Subcutaneous abdominal adipose tissue (tissue), 5 donors: ENCODE measurements at regions not wholly inside any gene's neighbourhood (a gene's known extent, or its start where the extent isn't known, plus 50 kb on each side); places are given as distances from the start of the nearest gene placed in this dataset.

Experiments
- H3K27ac ChIP-seq: one replicate; pipeline ENCODE4 v1.7.0; 2013; ENCODE audit warnings: low read depth, mild to moderate bottlenecking, inconsistent platforms, low read length, moderate library complexity
- H3K27me3 ChIP-seq, 5 donors: one replicate each; pipeline ENCODE4 v1.7.0; 2013; ENCODE audit warnings: low read length in 5 of 5, inconsistent platforms in 1 of 5; ENCODE audit not compliant: control insufficient read depth in 5 of 5, insufficient read depth in 4 of 5
- H3K36me3 ChIP-seq, 5 donors: one replicate each; pipeline ENCODE4 v1.7.0; 2013; ENCODE audit warnings: low read length in 5 of 5; ENCODE audit not compliant: control insufficient read depth in 5 of 5, insufficient read depth in 5 of 5
- H3K4me1 ChIP-seq, 5 donors: one replicate each; pipeline ENCODE4 v1.7.0; 2013; ENCODE audit warnings: low read length in 5 of 5, mild to moderate bottlenecking in 3 of 5, moderate library complexity in 1 of 5; ENCODE audit not compliant: control insufficient read depth in 5 of 5, insufficient read depth in 5 of 5
- H3K4me3 ChIP-seq, 5 donors: one replicate each; pipeline ENCODE4 v1.7.0; 2013; ENCODE audit warnings: low read length in 5 of 5, low read depth in 1 of 5
- H3K9ac ChIP-seq, 5 donors: one replicate each; pipeline ENCODE4 v1.7.0; 2013; ENCODE audit warnings: low read length in 5 of 5, mild to moderate bottlenecking in 4 of 5, moderate library complexity in 3 of 5
- H3K9me3 ChIP-seq, 5 donors: one replicate each; pipeline ENCODE4 v1.7.0; 2013; ENCODE audit warnings: low read length in 5 of 5; ENCODE audit not compliant: control insufficient read depth in 5 of 5
- donor health status: healthy.
- donor health status: healthy.
- donor health status: healthy.
- donor health status: healthy.
- donor health status: healthy.

DNA sequence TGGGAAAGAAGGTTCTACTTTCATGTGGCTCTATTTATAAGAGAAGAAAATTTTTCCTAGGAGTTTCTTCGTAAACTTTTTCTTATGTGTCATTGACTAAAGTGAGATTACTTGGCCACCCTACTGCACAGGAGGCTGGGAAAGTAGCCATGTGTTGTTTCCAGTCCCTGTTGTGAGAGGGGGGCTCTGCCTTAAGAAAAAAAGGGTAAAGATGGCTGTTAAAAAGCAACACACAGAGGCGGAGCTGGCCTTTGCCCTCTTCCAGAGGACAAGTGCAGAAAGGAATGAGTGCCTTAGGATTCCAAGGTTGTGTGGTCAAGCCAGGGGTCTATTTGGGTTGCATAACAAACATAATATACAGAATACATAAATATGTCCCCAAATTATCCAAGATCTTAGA is 230.0 kb upstream of the CXCR4 start:
- Histone ChIP-seq H3K9ac (no peak overlapping the region), H3K27me3 (no peaks in the 10 kb centered on the region), H3K4me3 (no peak overlapping the region), H3K4me1 (peaks cover 0 to 1% (median 0%) of the 10 kb centered on the region in 5 donors), H3K27ac (no peak overlapping the region), H3K36me3 (no peaks in the 10 kb centered on the region), H3K9me3 (peaks cover 0 to 2% (median 0%) of the 10 kb centered on the region in 5 donors)

- Histone ChIP-seq H3K9me3 (no peaks in the 10 kb centered on the region), H3K9ac (no peak overlapping the region), H3K27ac (no peak overlapping the region), H3K4me3 (no peak overlapping the region), H3K36me3 (no peaks in the 10 kb centered on the region), H3K27me3 (no peaks in the 10 kb centered on the region), H3K4me1 (peaks cover 0 to 10% (median 8%) of the 10 kb centered on the region in 5 donors)
Observed at GRCh38 chr2:136344339-136344738, 226.4 kb upstream of the CXCR4 start.

- Histone ChIP-seq H3K9ac (no peak overlapping the region), H3K27ac (no peak overlapping the region), H3K9me3 (no peaks in the 10 kb centered on the region), H3K4me1 (peaks cover 0 to 10% (median 8%) of the 10 kb centered on the region in 5 donors), H3K27me3 (no peaks in the 10 kb centered on the region), H3K36me3 (no peaks in the 10 kb centered on the region), H3K4me3 (no peak overlapping the region)
Observed at GRCh38 chr2:136342138-136342537, 224.2 kb upstream of the CXCR4 start.

DNA sequence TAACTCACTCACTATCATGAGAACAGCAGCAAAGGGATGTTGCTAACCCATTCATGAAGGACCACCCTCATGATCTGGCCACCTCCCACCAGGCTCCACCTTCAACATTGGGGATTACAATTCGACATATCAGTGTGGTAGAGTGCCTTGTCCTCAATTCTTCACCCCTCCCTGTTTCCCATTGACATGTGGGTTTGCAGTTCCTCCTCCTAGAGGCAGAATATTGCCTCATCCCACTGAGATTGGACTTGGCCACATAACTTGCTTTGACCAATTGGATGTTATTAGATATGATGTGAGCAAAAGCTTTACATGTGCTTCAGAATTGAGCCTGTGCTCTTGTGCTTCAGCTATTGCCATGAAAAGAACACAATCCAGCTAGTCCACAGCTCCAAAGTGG is 217.0 kb upstream of the CXCR4 start:
- Histone ChIP-seq H3K36me3 (no peaks in the 10 kb centered on the region), H3K4me3 (no peak overlapping the region), H3K27me3 (no peaks in the 10 kb centered on the region), H3K4me1 (no peaks in the 10 kb centered on the region), H3K9me3 (no peaks in the 10 kb centered on the region), H3K9ac (no peak overlapping the region), H3K27ac (no peak overlapping the region)

GRCh38 chr2:136332436-136333095 is 214.6 kb upstream of the CXCR4 start:
- Histone ChIP-seq H3K4me1 (no peaks in the 10 kb centered on the region), H3K27me3 (no peaks in the 10 kb centered on the region), H3K27ac (no peak overlapping the region)

DNA sequence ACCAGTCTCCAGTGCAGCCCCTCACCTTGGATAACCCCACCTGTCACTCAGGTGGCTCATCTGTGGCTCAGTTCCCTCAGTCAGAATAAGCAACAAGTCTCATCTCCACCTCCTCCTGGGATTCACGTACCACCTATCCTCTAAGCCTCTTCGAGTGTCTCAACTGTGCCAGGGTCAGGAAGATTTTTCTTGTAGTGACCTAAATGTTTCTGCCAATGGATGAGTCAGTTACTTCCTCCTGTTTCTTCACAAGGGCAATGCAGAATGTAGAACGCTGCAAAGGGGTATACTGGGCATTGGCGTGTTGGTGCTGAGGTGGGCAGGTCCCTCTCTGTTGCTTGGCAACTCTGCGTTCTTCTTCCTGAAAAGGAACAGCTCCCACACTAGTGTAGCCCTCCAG is 213.3 kb upstream of the CXCR4 start:
- no peaks in the 10 kb centered on the region for H3K36me3 ChIP-seq
- no peak overlapping the region for H3K4me3 ChIP-seq

More at GRCh38 chr2:136332436-136333095, 214.6 kb upstream of the CXCR4 start:
- no peak overlapping the region for H3K4me3 ChIP-seq
- H3K9ac ChIP-seq = no peak overlapping the region
- no peaks in the 10 kb centered on the region for H3K36me3 ChIP-seq
- H3K9me3 ChIP-seq = no peaks in the 10 kb centered on the region

GRCh38 chr2:136328207-136328795 is 210.4 kb upstream of the CXCR4 start:
- Histone ChIP-seq H3K27ac (no peak overlapping the region), H3K4me1 (peaks cover 0 to 4% (median 0%) of the 10 kb centered on the region in 5 donors), H3K9ac (no peak overlapping the region), H3K27me3 (no peaks in the 10 kb centered on the region), H3K4me3 (no peak overlapping the region), H3K36me3 (no peaks in the 10 kb centered on the region), H3K9me3 (no peaks in the 10 kb centered on the region)

More for the DNA sequence above, 213.3 kb upstream of the CXCR4 start:
- Histone ChIP-seq H3K27ac (no peak overlapping the region), H3K9me3 (no peaks in the 10 kb centered on the region), H3K27me3 (no peaks in the 10 kb centered on the region), H3K4me1 (no peaks in the 10 kb centered on the region), H3K9ac (no peak overlapping the region)

GRCh38 chr2:136327162-136327852 is 209.4 kb upstream of the CXCR4 start:
- Histone ChIP-seq H3K9ac (peak overlapping the region in 1 of 5 donors; percentile 15), H3K4me1 (peaks cover 0 to 4% (median 0%) of the 10 kb centered on the region in 5 donors), H3K27me3 (no peaks in the 10 kb centered on the region), H3K9me3 (no peaks in the 10 kb centered on the region), H3K4me3 (peak overlapping the region in 3 of 5 donors; percentile 14 to 41 (median 32)), H3K27ac (no peak overlapping the region), H3K36me3 (no peaks in the 10 kb centered on the region)

GRCh38 chr2:136325844-136326331 is 207.9 kb upstream of the CXCR4 start:
- Histone ChIP-seq H3K4me1 (peaks cover 0 to 4% (median 0%) of the 10 kb centered on the region in 5 donors), H3K9ac (no peak overlapping the region), H3K27ac (no peak overlapping the region), H3K36me3 (no peaks in the 10 kb centered on the region), H3K27me3 (no peaks in the 10 kb centered on the region), H3K4me3 (no peak overlapping the region), H3K9me3 (no peaks in the 10 kb centered on the region)

GRCh38 chr2:136324966-136325365 is 207.0 kb upstream of the CXCR4 start:
- H3K4me1 ChIP-seq = peaks cover 0 to 4% (median 0%) of the 10 kb centered on the region in 5 donors
- no peaks in the 10 kb centered on the region for H3K9me3 ChIP-seq
- no peak overlapping the region for H3K4me3 ChIP-seq
- no peak overlapping the region for H3K9ac ChIP-seq
- no peak overlapping the region for H3K27ac ChIP-seq
- H3K27me3 ChIP-seq = no peaks in the 10 kb centered on the region
- H3K36me3 ChIP-seq = no peaks in the 10 kb centered on the region
